ENCODE measurements at regions not wholly inside any gene's neighbourhood (a gene's known extent, or its start where the extent isn't known, plus 50 kb on each side); places are given as distances from the start of the nearest gene placed in this dataset.

DNA sequence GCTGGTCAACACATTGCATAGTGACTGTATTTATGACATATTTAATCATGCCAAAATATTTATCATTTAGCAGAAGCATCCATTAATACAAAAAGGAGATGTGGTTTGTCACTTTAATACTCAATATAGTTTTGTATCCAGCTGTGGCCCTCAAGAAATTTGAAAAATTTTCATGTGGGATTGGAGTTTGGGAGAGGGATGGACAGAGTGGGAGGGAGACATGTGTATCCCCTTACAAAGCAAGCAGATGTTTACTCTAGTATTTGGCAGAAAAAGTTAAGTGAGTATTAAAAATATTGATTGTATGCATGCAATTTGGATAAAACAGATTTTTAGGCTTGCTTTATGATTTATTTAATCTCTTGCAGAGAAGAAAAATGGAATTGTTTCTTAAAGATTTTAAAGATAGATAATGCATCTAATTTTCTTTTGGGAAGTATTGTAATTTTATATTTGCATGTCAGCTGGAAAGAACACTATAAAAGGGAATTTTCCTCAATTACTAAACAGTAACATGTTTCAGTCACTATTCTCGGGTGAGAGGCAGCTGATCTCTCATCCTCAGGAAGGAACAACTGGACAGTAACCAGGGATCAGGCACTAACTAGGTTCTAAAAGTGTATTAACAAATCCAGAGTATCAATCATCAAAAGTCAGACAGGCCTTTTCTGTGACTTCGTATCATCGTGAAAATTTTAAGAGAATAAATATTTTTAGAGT lies 1184.7 kb upstream of the NXPH2 start:
- Histone ChIP-seq H3K9me3 (ENCODE audit: control insufficient read depth in 2 of 2, insufficient read depth in 1 of 2, low read depth in 1 of 2, low read length in 1 of 2) (no peaks in the 10 kb centered on the region), H3K27me3 (ENCODE audit: control insufficient read depth in 3 of 3, insufficient read depth in 3 of 3, low read length in 3 of 3) (no peaks in the 10 kb centered on the region), H3K4me1 (ENCODE audit: control insufficient read depth in 3 of 3, insufficient read depth in 2 of 3, low read depth in 1 of 3, low read length in 2 of 3) (no peaks in the 10 kb centered on the region), H3K27ac (ENCODE audit: low read depth in 1 of 3, low read length in 2 of 3) (no peak overlapping the region), H3K36me3 (ENCODE audit: control insufficient read depth in 3 of 3, insufficient read depth in 2 of 3, low read depth in 1 of 3, low read length in 3 of 3) (no peaks in the 10 kb centered on the region), H3K4me3 (ENCODE audit: low read depth in 1 of 3, low read length in 3 of 3) (no peak overlapping the region)
- no peak for DNase-seq
- no peak for FAIRE-seq
- 64 to 87% (median 84%) methylated on average over 3 of the region's 3 CpGs for WGBS, 3 donors

DNA sequence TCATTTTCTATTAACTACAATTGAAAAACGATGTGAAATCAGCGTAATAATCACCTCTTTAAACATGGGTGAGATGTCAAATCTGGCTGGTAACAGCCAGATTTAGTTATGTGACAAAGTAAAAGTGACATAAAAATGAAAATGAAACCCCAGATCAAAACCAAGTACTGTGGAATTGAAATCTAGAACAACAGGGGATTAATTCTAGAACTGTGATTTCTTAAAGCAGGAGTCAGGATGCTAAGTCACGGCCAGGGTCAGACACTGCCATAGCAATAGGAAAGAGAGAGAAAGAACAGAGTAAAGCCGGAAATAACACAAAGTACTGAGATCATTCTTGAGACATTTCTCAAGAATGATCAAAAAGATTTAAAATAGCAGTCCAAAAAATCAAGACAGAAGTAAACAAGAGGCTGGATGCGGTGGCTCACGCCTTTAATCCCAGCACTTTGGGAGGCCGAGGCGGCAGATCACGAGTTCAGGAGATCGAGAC lies 1183.7 kb upstream of the NXPH2 start:
- peaks cover 0 to 3% of the 10 kb centered on the region in 2 donors for H3K9me3 ChIP-seq (ENCODE audit: control insufficient read depth in 2 of 2, insufficient read depth in 1 of 2, low read depth in 1 of 2, low read length in 1 of 2)
- H3K4me1 ChIP-seq (ENCODE audit: control insufficient read depth in 3 of 3, insufficient read depth in 2 of 3, low read depth in 1 of 3, low read length in 2 of 3), result no peaks in the 10 kb centered on the region
- H3K27me3 ChIP-seq (ENCODE audit: control insufficient read depth in 3 of 3, insufficient read depth in 3 of 3, low read length in 3 of 3), result no peaks in the 10 kb centered on the region
- H3K36me3 ChIP-seq (ENCODE audit: control insufficient read depth in 3 of 3, insufficient read depth in 2 of 3, low read depth in 1 of 3, low read length in 3 of 3), result no peaks in the 10 kb centered on the region
- 77 to 82% (median 81%) methylated on average over 10 of the region's 10 CpGs for WGBS, 3 donors
- no peak overlapping the region for H3K4me3 ChIP-seq (ENCODE audit: low read depth in 1 of 3, low read length in 3 of 3)
- H3K27ac ChIP-seq (ENCODE audit: low read depth in 1 of 3, low read length in 2 of 3), result no peak overlapping the region
- DNase-seq, result no peak
- FAIRE-seq, result no peak

DNA sequence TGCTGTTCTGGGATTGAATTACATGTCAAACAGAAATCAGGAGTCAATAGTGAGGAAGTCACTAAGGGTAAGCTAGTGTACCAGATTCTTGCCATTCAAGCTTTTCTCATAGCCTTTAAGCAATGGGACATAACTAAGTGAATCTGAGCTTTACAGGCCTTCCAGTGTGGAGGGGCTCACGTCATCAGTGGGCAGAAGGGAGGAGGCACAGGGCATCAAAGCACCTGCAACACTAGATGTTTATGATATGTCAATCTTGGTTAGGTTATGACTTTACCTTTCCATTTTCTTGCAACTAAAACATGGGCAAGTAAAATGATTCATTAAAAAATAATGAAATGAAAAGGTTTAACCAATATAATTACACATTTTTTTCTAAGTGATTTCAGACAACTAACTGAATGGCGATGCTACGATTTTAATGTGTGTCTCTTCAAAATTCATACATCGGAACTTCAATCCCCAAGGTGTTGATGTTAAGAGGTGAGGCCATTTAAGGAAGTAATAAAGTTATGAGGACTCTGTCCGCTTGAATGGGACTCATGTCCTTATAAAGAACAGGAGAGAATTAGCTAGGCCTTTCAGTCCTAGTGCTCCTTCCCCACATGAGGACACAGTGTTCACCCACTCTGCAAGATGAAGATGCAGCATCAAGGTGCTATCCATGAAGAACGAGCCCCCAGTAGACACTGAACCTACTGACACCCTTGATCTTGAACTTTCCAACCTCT lies 1169.2 kb upstream of the NXPH2 start:
- Histone ChIP-seq H3K36me3 (ENCODE audit: control insufficient read depth in 3 of 3, insufficient read depth in 2 of 3, low read depth in 1 of 3, low read length in 3 of 3) (no peaks in the 10 kb centered on the region), H3K4me1 (ENCODE audit: control insufficient read depth in 3 of 3, insufficient read depth in 2 of 3, low read depth in 1 of 3, low read length in 2 of 3) (no peaks in the 10 kb centered on the region), H3K9me3 (ENCODE audit: control insufficient read depth in 2 of 2, insufficient read depth in 1 of 2, low read depth in 1 of 2, low read length in 1 of 2) (no peaks in the 10 kb centered on the region), H3K27ac (ENCODE audit: low read depth in 1 of 3, low read length in 2 of 3) (no peak overlapping the region), H3K27me3 (ENCODE audit: control insufficient read depth in 3 of 3, insufficient read depth in 3 of 3, low read length in 3 of 3) (no peaks in the 10 kb centered on the region), H3K4me3 (ENCODE audit: low read depth in 1 of 3, low read length in 3 of 3) (no peak overlapping the region)
- WGBS, 3 donors, result 73 to 87% (median 75%) methylated on average over 6 of the region's 6 CpGs
- DNase-seq, result no peak
- no peak for FAIRE-seq

DNA sequence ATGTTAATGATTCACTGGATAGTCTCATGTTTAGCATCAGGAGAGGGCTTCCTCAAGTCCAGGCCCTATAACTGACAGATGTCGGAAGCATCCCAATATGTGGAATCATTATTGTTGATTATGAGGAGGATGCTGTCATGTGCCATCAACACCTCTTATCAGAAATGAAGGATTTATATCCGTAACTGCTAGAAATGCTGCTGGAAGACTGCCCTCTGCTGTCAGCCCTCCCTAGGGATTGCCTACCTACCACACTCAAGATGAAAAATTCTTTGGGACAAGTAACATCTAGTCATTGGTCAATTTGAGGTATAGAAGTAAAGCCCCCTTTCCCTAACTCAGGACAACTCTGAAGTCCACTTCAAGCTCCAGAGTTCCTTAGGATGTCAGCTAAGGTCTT lies 1166.5 kb upstream of the NXPH2 start:
- Histone ChIP-seq H3K4me1 (ENCODE audit: control insufficient read depth in 3 of 3, insufficient read depth in 2 of 3, low read depth in 1 of 3, low read length in 2 of 3) (no peaks in the 10 kb centered on the region), H3K27ac (ENCODE audit: low read depth in 1 of 3, low read length in 2 of 3) (no peak overlapping the region), H3K9me3 (ENCODE audit: control insufficient read depth in 2 of 2, insufficient read depth in 1 of 2, low read depth in 1 of 2, low read length in 1 of 2) (no peaks in the 10 kb centered on the region), H3K4me3 (ENCODE audit: low read depth in 1 of 3, low read length in 3 of 3) (no peak overlapping the region), H3K27me3 (ENCODE audit: control insufficient read depth in 3 of 3, insufficient read depth in 3 of 3, low read length in 3 of 3) (no peaks in the 10 kb centered on the region), H3K36me3 (ENCODE audit: control insufficient read depth in 3 of 3, insufficient read depth in 2 of 3, low read depth in 1 of 3, low read length in 3 of 3) (no peaks in the 10 kb centered on the region)
- 65 to 83% (median 78%) methylated on average over 2 of the region's 2 CpGs for WGBS, 3 donors
- DNase-seq (no peak), FAIRE-seq (no peak)

DNA sequence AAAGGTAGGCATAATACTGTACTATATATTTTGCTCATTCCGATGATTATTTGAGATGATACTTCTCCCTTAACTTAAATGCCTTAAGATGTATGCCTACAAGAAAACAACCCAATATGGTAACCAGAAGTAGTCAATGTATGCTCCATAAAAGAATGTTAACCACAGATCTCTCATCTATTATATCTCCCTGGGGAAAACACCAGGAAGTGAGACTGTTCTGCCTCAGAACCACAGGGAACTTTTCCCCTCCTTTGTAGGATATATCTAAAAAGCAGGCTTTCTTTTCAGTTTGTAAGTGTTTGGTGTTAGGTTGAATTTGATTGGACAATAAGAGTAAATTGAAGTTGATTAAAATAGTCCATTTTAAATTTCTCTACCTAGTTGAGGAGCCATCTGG lies 1160.5 kb upstream of the NXPH2 start:
- Histone ChIP-seq H3K36me3 (ENCODE audit: control insufficient read depth in 3 of 3, insufficient read depth in 2 of 3, low read depth in 1 of 3, low read length in 3 of 3) (no peaks in the 10 kb centered on the region), H3K4me1 (ENCODE audit: control insufficient read depth in 3 of 3, insufficient read depth in 2 of 3, low read depth in 1 of 3, low read length in 2 of 3) (no peaks in the 10 kb centered on the region), H3K27ac (ENCODE audit: low read depth in 1 of 3, low read length in 2 of 3) (no peak overlapping the region), H3K4me3 (ENCODE audit: low read depth in 1 of 3, low read length in 3 of 3) (no peak overlapping the region), H3K27me3 (ENCODE audit: control insufficient read depth in 3 of 3, insufficient read depth in 3 of 3, low read length in 3 of 3) (no peaks in the 10 kb centered on the region), H3K9me3 (ENCODE audit: control insufficient read depth in 2 of 2, insufficient read depth in 1 of 2, low read depth in 1 of 2, low read length in 1 of 2) (no peaks in the 10 kb centered on the region)
- DNase-seq, result no peak
- no peak for FAIRE-seq
- 92 to 96% (median 96%) methylated on average over 1 of the region's 1 CpG for WGBS, 3 donors

DNA sequence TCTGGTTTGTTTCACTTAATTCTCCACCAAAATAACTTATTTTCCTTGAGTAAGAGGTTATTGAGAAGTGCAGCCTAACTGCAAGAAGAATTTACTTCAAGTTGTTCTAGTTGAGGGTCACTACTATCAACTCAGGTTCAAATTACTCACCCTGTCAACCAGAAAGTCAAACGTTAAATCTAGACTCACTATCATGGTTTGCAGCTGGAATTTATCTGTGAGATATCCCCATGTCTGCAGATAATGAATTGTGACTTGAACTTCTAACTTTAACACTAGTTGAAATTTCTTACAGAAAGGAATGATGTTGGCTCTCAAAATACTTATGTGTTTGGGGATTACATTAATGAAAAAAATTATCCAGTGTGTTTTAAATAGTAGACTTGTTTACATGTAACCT lies 1145.7 kb upstream of the NXPH2 start:
- 2 to 18% (median 13%) methylated on average over 1 of the region's 1 CpG for WGBS, 3 donors
- Histone ChIP-seq H3K36me3 (ENCODE audit: control insufficient read depth in 3 of 3, insufficient read depth in 2 of 3, low read depth in 1 of 3, low read length in 3 of 3) (no peaks in the 10 kb centered on the region), H3K27me3 (ENCODE audit: control insufficient read depth in 3 of 3, insufficient read depth in 3 of 3, low read length in 3 of 3) (no peaks in the 10 kb centered on the region), H3K4me1 (ENCODE audit: control insufficient read depth in 3 of 3, insufficient read depth in 2 of 3, low read depth in 1 of 3, low read length in 2 of 3) (no peaks in the 10 kb centered on the region), H3K27ac (ENCODE audit: low read depth in 1 of 3, low read length in 2 of 3) (no peak overlapping the region), H3K4me3 (ENCODE audit: low read depth in 1 of 3, low read length in 3 of 3) (no peak overlapping the region), H3K9me3 (ENCODE audit: control insufficient read depth in 2 of 2, insufficient read depth in 1 of 2, low read depth in 1 of 2, low read length in 1 of 2) (no peaks in the 10 kb centered on the region)
- FAIRE-seq (no peak), DNase-seq (no peak)

DNA sequence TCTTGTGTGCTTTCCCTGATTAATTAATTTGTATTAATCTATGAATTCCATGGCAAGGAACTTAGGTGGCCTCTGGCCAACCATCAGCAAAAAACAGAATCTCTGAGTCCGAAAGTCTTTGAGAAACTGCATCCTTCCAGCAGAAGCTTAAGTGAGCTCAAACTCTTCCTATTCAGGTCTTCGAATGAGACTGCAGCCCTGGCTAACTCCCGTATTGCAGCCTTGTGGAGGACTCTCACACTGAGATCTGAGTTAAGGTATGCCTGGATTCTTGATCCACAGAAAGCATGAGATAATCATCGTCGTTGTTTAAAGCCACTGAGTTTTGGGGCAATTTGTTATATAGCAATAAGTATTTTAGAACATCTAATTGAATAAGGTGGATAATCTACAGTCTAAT lies 1143.9 kb upstream of the NXPH2 start:
- H3K36me3 ChIP-seq (ENCODE audit: control insufficient read depth in 3 of 3, insufficient read depth in 2 of 3, low read depth in 1 of 3, low read length in 3 of 3), result no peaks in the 10 kb centered on the region
- no peaks in the 10 kb centered on the region for H3K9me3 ChIP-seq (ENCODE audit: control insufficient read depth in 2 of 2, insufficient read depth in 1 of 2, low read depth in 1 of 2, low read length in 1 of 2)
- H3K27ac ChIP-seq (ENCODE audit: low read depth in 1 of 3, low read length in 2 of 3), result no peak overlapping the region
- H3K4me3 ChIP-seq (ENCODE audit: low read depth in 1 of 3, low read length in 3 of 3), result no peak overlapping the region
- no peaks in the 10 kb centered on the region for H3K27me3 ChIP-seq (ENCODE audit: control insufficient read depth in 3 of 3, insufficient read depth in 3 of 3, low read length in 3 of 3)
- no peaks in the 10 kb centered on the region for H3K4me1 ChIP-seq (ENCODE audit: control insufficient read depth in 3 of 3, insufficient read depth in 2 of 3, low read depth in 1 of 3, low read length in 2 of 3)
- 71 to 78% (median 72%) methylated on average over 5 of the region's 5 CpGs for WGBS, 3 donors
- FAIRE-seq (no peak), DNase-seq (no peak)

DNA sequence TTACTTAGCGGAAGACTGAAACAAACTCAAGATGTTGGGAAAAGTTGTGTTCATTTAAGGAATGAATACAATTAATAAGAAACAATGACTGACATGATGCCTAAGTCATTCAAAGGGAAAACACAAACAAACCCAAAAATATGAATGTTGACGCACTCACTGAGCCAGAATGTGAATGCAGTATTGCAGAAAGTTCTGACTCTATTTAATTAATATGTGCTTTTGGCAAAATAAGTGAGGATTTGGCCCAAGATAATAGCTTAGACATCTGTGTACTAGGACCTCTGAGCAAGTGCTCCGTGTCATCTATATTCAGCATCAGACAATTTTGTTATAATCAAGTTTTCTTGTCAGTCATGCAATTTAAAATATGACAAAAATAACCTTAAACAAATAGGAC lies 1138.8 kb upstream of the NXPH2 start:
- no peaks in the 10 kb centered on the region for H3K36me3 ChIP-seq (ENCODE audit: control insufficient read depth in 3 of 3, insufficient read depth in 2 of 3, low read depth in 1 of 3, low read length in 3 of 3)
- no peak for FAIRE-seq

More for the DNA sequence above, 1138.8 kb upstream of the NXPH2 start:
- H3K4me3 ChIP-seq (ENCODE audit: low read depth in 1 of 3, low read length in 3 of 3), result no peak overlapping the region
- DNase-seq, result no peak
- H3K4me1 ChIP-seq (ENCODE audit: control insufficient read depth in 3 of 3, insufficient read depth in 2 of 3, low read depth in 1 of 3, low read length in 2 of 3), result no peaks in the 10 kb centered on the region
- H3K27ac ChIP-seq (ENCODE audit: low read depth in 1 of 3, low read length in 2 of 3), result no peak overlapping the region
- peaks cover 0 to 1% of the 10 kb centered on the region in 2 donors for H3K9me3 ChIP-seq (ENCODE audit: control insufficient read depth in 2 of 2, insufficient read depth in 1 of 2, low read depth in 1 of 2, low read length in 1 of 2)
- WGBS, 3 donors, result 74 to 88% (median 74%) methylated on average over 3 of the region's 3 CpGs
- no peaks in the 10 kb centered on the region for H3K27me3 ChIP-seq (ENCODE audit: control insufficient read depth in 3 of 3, insufficient read depth in 3 of 3, low read length in 3 of 3)

Measured in small intestine (tissue), 7 donors.